HG03159 (cell line): ENCODE measurements at regions not wholly inside any gene's neighbourhood (a gene's known extent, or its start where the extent isn't known, plus 50 kb on each side); places are given as distances from the start of the nearest gene placed in this dataset.
"Not testable (repeated sequence)": the region's sequence is repeated elsewhere in the genome, so short reads cannot be mapped to it uniquely, and the experiment has no call there.

Experiments
- ATAC-seq: cut with Tn5 transposase; IDR thresholded peaks from one replicate; pipeline ENCODE4 v1.9.1; 2021; ENCODE audit warnings: mild to moderate bottlenecking, moderate library complexity; ENCODE audit not compliant: unreplicated experiment

- ATAC-seq, result no peak
Observed at GRCh38 chr4:42824278-42824977, 68.1 kb upstream of the GRXCR1 start.

GRCh38 chr4:42821230-42821629 is 71.3 kb upstream of the GRXCR1 start:
- ATAC-seq, result no peak

- ATAC-seq, result no peak
Observed at GRCh38 chr4:42819863-42820514, 72.5 kb upstream of the GRXCR1 start.

GRCh38 chr4:42817913-42818312 is 74.6 kb upstream of the GRXCR1 start:
- ATAC-seq, result no peak

GRCh38 chr4:42816880-42817400 is 75.6 kb upstream of the GRXCR1 start:
- peak; percentile 2 for ATAC-seq

- no peak for ATAC-seq
Observed at GRCh38 chr4:42816189-42816879, 76.2 kb upstream of the GRXCR1 start.

- no peak for ATAC-seq
Observed at GRCh38 chr4:42809419-42810084, 83.0 kb upstream of the GRXCR1 start.

- ATAC-seq, result no peak
Observed at GRCh38 chr4:42806303-42806835, 86.1 kb upstream of the GRXCR1 start.

- no peak for ATAC-seq
Observed at GRCh38 chr4:42789041-42789567, 103.4 kb upstream of the GRXCR1 start.

- ATAC-seq, result no peak
Observed at GRCh38 chr4:42787079-42787463, 105.4 kb upstream of the GRXCR1 start.

GRCh38 chr4:42786350-42787078 is 106.0 kb upstream of the GRXCR1 start:
- ATAC-seq, result no peak

- ATAC-seq, result no peak
Observed at GRCh38 chr4:42785817-42786216, 106.7 kb upstream of the GRXCR1 start.

- no peak for ATAC-seq
Observed at GRCh38 chr4:42781315-42781714, 111.2 kb upstream of the GRXCR1 start.

GRCh38 chr4:42778349-42778748 is 114.2 kb upstream of the GRXCR1 start:
- no peak for ATAC-seq

- ATAC-seq, result no peak
Observed at GRCh38 chr4:42768125-42768748, 111.3 kb upstream of the ATP8A1 start.

- no peak for ATAC-seq
Observed at GRCh38 chr4:42767669-42768068, 110.8 kb upstream of the ATP8A1 start.

- no peak for ATAC-seq
Observed at GRCh38 chr4:42761804-42762203, 104.9 kb upstream of the ATP8A1 start.

- ATAC-seq, result not testable (repeated sequence)
Observed at GRCh38 chr4:42754965-42755364, 98.1 kb upstream of the ATP8A1 start.

- no peak for ATAC-seq
Observed at GRCh38 chr4:42751587-42751986, 94.7 kb upstream of the ATP8A1 start.

GRCh38 chr4:42750856-42751255 is 94.0 kb upstream of the ATP8A1 start:
- no peak for ATAC-seq
